Endothelial cell of umbilical vein (primary cell): ENCODE measurements at regions not wholly inside any gene's neighbourhood (a gene's known extent, or its start where the extent isn't known, plus 50 kb on each side); places are given as distances from the start of the nearest gene placed in this dataset.

Experiments used
- BruUV-seq: library from RNA; stranded (reverse); fragments of 400-500 nt; replicated peaks from 2 replicates; lab custom pipeline; 2021; lab: Mats Ljungman, UMichigan
- CTCF ChIA-PET: fragments of 300-600, 350-600 bp; sonication (Branson Sonifier 250); formaldehyde crosslinking; loops from one replicate; lab custom pipeline; 2021; ENCODE audit warnings: antibody characterized with exemption, inconsistent platforms; lab: Charles Lee
- POLR2A ChIA-PET: fragments of 300-600, 350-600 bp; sonication (Branson Sonifier 250); formaldehyde crosslinking; loops from one replicate; lab custom pipeline; 2021; ENCODE audit warnings: antibody characterized with exemption, inconsistent platforms; lab: Charles Lee
- DNase-seq: peaks from one replicate; pipeline ENCODE4 v3.0.0-alpha.2; 2011; ENCODE audit warnings: low read depth, low spot score
- FAIRE-seq: peaks from 2 replicates; lab custom pipeline; 2011; peaks lifted over from hg19 to GRCh38; lab: Jason Lieb, UNC
- H2AFZ ChIP-seq: 2 replicates; pipeline ENCODE4 v1.6.0; 2012; ENCODE audit warnings: low read depth, low read length, control low read depth, inconsistent platforms
- H3K27ac ChIP-seq: 2 replicates; pipeline ENCODE4 v1.5.1; 2011; ENCODE audit warnings: low read depth, mild to moderate bottlenecking, control low read depth, low read length, moderate library complexity; ENCODE audit not compliant: insufficient read depth
- H3K27me3 ChIP-seq, 2 experiments: 2 replicates each; pipeline versions ENCODE4 v1.6.0 to v1.6.1; 2011; ENCODE audit warnings: low read length in 2 of 2, mixed read lengths in 1 of 2; ENCODE audit not compliant: control insufficient read depth in 2 of 2, insufficient read depth in 2 of 2
- H3K36me3 ChIP-seq, 2 experiments: 2 replicates in 1 of 2; 3 replicates in 1 of 2; pipeline ENCODE4 v1.5.1; 2011; ENCODE audit warnings: low read length in 2 of 2, mild to moderate bottlenecking in 1 of 2, moderate library complexity in 1 of 2; ENCODE audit not compliant: control insufficient read depth in 2 of 2, insufficient read depth in 2 of 2; ENCODE audit errors: extremely low read depth in 1 of 2
- H3K4me1 ChIP-seq: 3 replicates; pipeline ENCODE4 v1.5.1; 2011; ENCODE audit warnings: mild to moderate bottlenecking, low read length; ENCODE audit not compliant: control insufficient read depth, insufficient read depth; ENCODE audit errors: extremely low read depth
- H3K4me2 ChIP-seq: 2 replicates; pipeline ENCODE4 v1.6.1; 2011; ENCODE audit warnings: low read length, control low read depth, mixed read lengths; ENCODE audit not compliant: insufficient read depth
- H3K4me3 ChIP-seq, 3 experiments: fragments of 200-600 bp in 1 of 3; sonication (generic), shearing (Covaris generic) in 1 of 3; replicated peaks in 1 of 3; 2 replicates each; pipeline ENCODE4 v1.5.1; 2011 to 2016; ENCODE audit warnings: control low read depth in 3 of 3, low read length in 3 of 3, mild to moderate bottlenecking in 2 of 3, inconsistent platforms in 1 of 3, low read depth in 1 of 3, moderate library complexity in 1 of 3; ENCODE audit not compliant: insufficient read depth in 1 of 3
- H3K79me2 ChIP-seq: 2 replicates; pipeline ENCODE4 v1.6.0; 2012; ENCODE audit warnings: low read length, inconsistent platforms; ENCODE audit not compliant: control insufficient read depth, insufficient read depth
- H3K9ac ChIP-seq: replicated peaks from 2 replicates; pipeline ENCODE3; 2011; ENCODE audit warnings: low read length, control low read depth; ENCODE audit not compliant: insufficient read depth; ENCODE audit errors: extremely low read depth
- H3K9me1 ChIP-seq: replicated peaks from 3 replicates; pipeline ENCODE4 v1.6.0; 2011; ENCODE audit warnings: mild to moderate bottlenecking, low read length; ENCODE audit not compliant: control insufficient read depth, insufficient read depth; ENCODE audit errors: extremely low read depth
- H3K9me3 ChIP-seq: replicated peaks from 2 replicates; pipeline ENCODE4 v1.5.1; 2012; ENCODE audit warnings: low read length, inconsistent platforms; ENCODE audit not compliant: control insufficient read depth, insufficient read depth
- H4K20me1 ChIP-seq: replicated peaks from 2 replicates; pipeline ENCODE3; 2011; ENCODE audit warnings: mild to moderate bottlenecking, low read length; ENCODE audit not compliant: control insufficient read depth, insufficient read depth; ENCODE audit errors: extremely low read depth
- EZH2 ChIP-seq: IDR thresholded peaks from 2 replicates; pipeline ENCODE4 v1.6.1; 2012; ENCODE audit warnings: borderline replicate concordance, low read depth, mild to moderate bottlenecking, moderate library complexity, low read length, inconsistent platforms; ENCODE audit not compliant: severe bottlenecking
- FOS ChIP-seq: IDR thresholded peaks from 2 replicates; pipeline ENCODE4 v1.6.1; 2011; ENCODE audit warnings: mild to moderate bottlenecking, low read length, moderate library complexity, borderline replicate concordance; ENCODE audit not compliant: insufficient read depth
- GATA2 ChIP-seq: IDR thresholded peaks from 2 replicates; pipeline ENCODE4 v1.7.0; 2011; ENCODE audit warnings: low read depth, mild to moderate bottlenecking, moderate library complexity, mixed read lengths, low read length; ENCODE audit not compliant: insufficient read length, insufficient read depth
- JUN ChIP-seq: IDR thresholded peaks from 2 replicates; pipeline ENCODE4 v1.6.1; 2011; ENCODE audit warnings: borderline replicate concordance, low read depth; ENCODE audit not compliant: insufficient read length, insufficient read depth
- MAX ChIP-seq: IDR thresholded peaks from 2 replicates; pipeline ENCODE4 v1.6.1; 2011; ENCODE audit not compliant: insufficient read depth, insufficient read length
- MYC ChIP-seq: IDR thresholded peaks from one replicate; pipeline ENCODE4 v1.6.1; 2011; ENCODE audit warnings: mild to moderate bottlenecking, low read depth, low read length
- POLR2A ChIP-seq: IDR thresholded peaks from 2 replicates; pipeline ENCODE4 v1.6.1; 2012; ENCODE audit warnings: low read depth, mild to moderate bottlenecking, control low read depth, low read length
- POLR2AphosphoS5 ChIP-seq: IDR thresholded peaks from 2 replicates; pipeline ENCODE4 v1.6.1; 2012; ENCODE audit warnings: low read depth, mild to moderate bottlenecking, control low read depth, low read length, moderate library complexity; ENCODE audit not compliant: insufficient read depth
- dilution Hi-C: fragments of 300-500 bp; cut with MboI; formaldehyde crosslinking; loops from one replicate; pipeline ENCODE4 v1.15.0; 2019; ENCODE audit warnings: low sequenced_read_pairs; ENCODE audit not compliant: extremely low pct_ligation_motif_present
- intact Hi-C: fragments of 100-400 bp; cut with micrococcal nuclease; formaldehyde crosslinking; loops from one replicate; pipeline ENCODE4 v1.10.0; 2022
- TF ChIP-seq, protein P1 (sequence below), 2 donors: IDR thresholded peaks; 1 replicate in 1 of 2; 2 replicates in 1 of 2; pipeline ENCODE4 v1.5.1; 2011; ENCODE audit warnings: low read length in 2 of 2, mild to moderate bottlenecking in 2 of 2, moderate library complexity in 2 of 2, control low read depth in 1 of 2, inconsistent platforms in 1 of 2, low read depth in 1 of 2; ENCODE audit not compliant: insufficient read depth in 1 of 2; ENCODE audit errors: extremely low read depth in 1 of 2

- FAIRE-seq (no peak), DNase-seq (no peak)
- no TSS peak for BruUV-seq
- intact Hi-C loops: no loop called here
- no peak overlapping the region for H3K4me3 ChIP-seq
- ChIA-PET POLR2A (no interaction called here), CTCF (no interaction called here)
- H3K27me3 ChIP-seq: peaks cover 0 to 2% of the 10 kb centered on the region in 2 experiments
- dilution Hi-C loops: no loop called here
- no peaks in the 10 kb centered on the region for H4K20me1 ChIP-seq
- H2AFZ ChIP-seq: no peak overlapping the region
- no peaks in the 10 kb centered on the region for H3K9me1 ChIP-seq
- no peaks in the 10 kb centered on the region for H3K36me3 ChIP-seq
- H3K4me2 ChIP-seq: no peak overlapping the region
- TF ChIP-seq GATA2 (no peak), JUN (no peak), POLR2A (no peak), MAX (no peak), MYC (no peak), EZH2 (no peak), FOS (no peak), POLR2AphosphoS5 (no peak)
- TF ChIP-seq, protein P1, sequence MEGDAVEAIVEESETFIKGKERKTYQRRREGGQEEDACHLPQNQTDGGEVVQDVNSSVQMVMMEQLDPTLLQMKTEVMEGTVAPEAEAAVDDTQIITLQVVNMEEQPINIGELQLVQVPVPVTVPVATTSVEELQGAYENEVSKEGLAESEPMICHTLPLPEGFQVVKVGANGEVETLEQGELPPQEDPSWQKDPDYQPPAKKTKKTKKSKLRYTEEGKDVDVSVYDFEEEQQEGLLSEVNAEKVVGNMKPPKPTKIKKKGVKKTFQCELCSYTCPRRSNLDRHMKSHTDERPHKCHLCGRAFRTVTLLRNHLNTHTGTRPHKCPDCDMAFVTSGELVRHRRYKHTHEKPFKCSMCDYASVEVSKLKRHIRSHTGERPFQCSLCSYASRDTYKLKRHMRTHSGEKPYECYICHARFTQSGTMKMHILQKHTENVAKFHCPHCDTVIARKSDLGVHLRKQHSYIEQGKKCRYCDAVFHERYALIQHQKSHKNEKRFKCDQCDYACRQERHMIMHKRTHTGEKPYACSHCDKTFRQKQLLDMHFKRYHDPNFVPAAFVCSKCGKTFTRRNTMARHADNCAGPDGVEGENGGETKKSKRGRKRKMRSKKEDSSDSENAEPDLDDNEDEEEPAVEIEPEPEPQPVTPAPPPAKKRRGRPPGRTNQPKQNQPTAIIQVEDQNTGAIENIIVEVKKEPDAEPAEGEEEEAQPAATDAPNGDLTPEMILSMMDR (IDR thresholded peaks at IDR 0.05; ENCODE audit: extremely low read depth in 1 of 2, insufficient read depth in 1 of 2, low read depth in 1 of 2, low read length in 2 of 2): no peak
- H3K9me3 ChIP-seq: no peaks in the 10 kb centered on the region
- H3K4me1 ChIP-seq: peaks cover 11% of the 10 kb centered on the region
- H3K9ac ChIP-seq: no peak overlapping the region
- no peak overlapping the region for H3K27ac ChIP-seq
- H3K79me2 ChIP-seq: no peaks in the 10 kb centered on the region
Observed at GRCh38 chr9:99383536-99383935, 161.5 kb downstream of the SEC61B start.
